Tibial artery (tissue), 4 donors: ENCODE measurements at regions not wholly inside any gene's neighbourhood (a gene's known extent, or its start where the extent isn't known, plus 50 kb on each side); places are given as distances from the start of the nearest gene placed in this dataset.

Source experiments
- DNase-seq, 2 donors: peaks; one replicate each; pipeline ENCODE4 v3.0.0-alpha.2; 2019
- H3K27ac ChIP-seq, 2 donors: fragments of 200-600 bp; sonication (generic) in 1 of 2; 1 replicate in 1 of 2; 2 replicates in 1 of 2; pipeline ENCODE4 v1.5.1; 2018 to 2019; ENCODE audit warnings: mild to moderate bottlenecking in 1 of 2
- H3K27me3 ChIP-seq, 2 donors: fragments of 200-600 bp; sonication (generic) in 1 of 2; one replicate each; pipeline versions ENCODE4 v1.5.1 to v1.6.0; 2016 to 2019
- H3K36me3 ChIP-seq, 3 donors: fragments of 200-600 bp; sonication (generic) in 2 of 3; one replicate each; pipeline ENCODE4 v1.5.1; 2016 to 2019; ENCODE audit warnings: mild to moderate bottlenecking in 2 of 3
- H3K4me1 ChIP-seq, 4 donors: fragments of 200-600 bp; sonication (generic) in 2 of 4; 1 replicate in 3 of 4; 2 replicates in 1 of 4; pipeline ENCODE4 v1.5.1; 2016 to 2019
- H3K4me3 ChIP-seq, 2 donors: fragments of 200-600 bp; sonication (generic) in 1 of 2; 1 replicate in 1 of 2; 2 replicates in 1 of 2; pipeline ENCODE4 v1.5.1; 2018 to 2019; ENCODE audit warnings: mild to moderate bottlenecking in 2 of 2
- H3K9me3 ChIP-seq, 3 donors: fragments of 200-600 bp; sonication (generic) in 1 of 3; one replicate each; pipeline ENCODE4 v1.5.1; 2016 to 2019
- intact Hi-C: fragments of 100-400 bp; cut with DNase I; formaldehyde crosslinking; loops from one replicate; pipeline ENCODE4 v1.15.0; 2023; ENCODE audit warnings: low total_unique reads
- TF ChIP-seq, protein P1 (sequence below), 2 experiments: fragments of 200-600 bp in 1 of 2; fragments of 450-650 bp in 1 of 2; IDR thresholded peaks; one replicate each; pipeline ENCODE4 v1.5.1; 2017 to 2019; ENCODE audit warnings: antibody characterized with exemption in 2 of 2, mild to moderate bottlenecking in 1 of 2, moderate library complexity in 1 of 2

- DNase-seq, result peak in 1 of 2 donors; percentile 1
Observed at GRCh38 chr20:57071283-57071731, 195.1 kb downstream of the BMP7 start.

GRCh38 chr20:57071954-57072583 lies 194.4 kb downstream of the BMP7 start:
- Histone ChIP-seq H3K36me3 (no peaks in the 10 kb centered on the region), H3K9me3 (peaks cover 0 to 3% (median 0%) of the 10 kb centered on the region in 3 donors), H3K4me3 (no peak overlapping the region), H3K27ac (no peak overlapping the region), H3K4me1 (no peaks in the 10 kb centered on the region), H3K27me3 (peaks cover 0 to 36% of the 10 kb centered on the region in 2 donors)
- TF ChIP-seq, protein P1, sequence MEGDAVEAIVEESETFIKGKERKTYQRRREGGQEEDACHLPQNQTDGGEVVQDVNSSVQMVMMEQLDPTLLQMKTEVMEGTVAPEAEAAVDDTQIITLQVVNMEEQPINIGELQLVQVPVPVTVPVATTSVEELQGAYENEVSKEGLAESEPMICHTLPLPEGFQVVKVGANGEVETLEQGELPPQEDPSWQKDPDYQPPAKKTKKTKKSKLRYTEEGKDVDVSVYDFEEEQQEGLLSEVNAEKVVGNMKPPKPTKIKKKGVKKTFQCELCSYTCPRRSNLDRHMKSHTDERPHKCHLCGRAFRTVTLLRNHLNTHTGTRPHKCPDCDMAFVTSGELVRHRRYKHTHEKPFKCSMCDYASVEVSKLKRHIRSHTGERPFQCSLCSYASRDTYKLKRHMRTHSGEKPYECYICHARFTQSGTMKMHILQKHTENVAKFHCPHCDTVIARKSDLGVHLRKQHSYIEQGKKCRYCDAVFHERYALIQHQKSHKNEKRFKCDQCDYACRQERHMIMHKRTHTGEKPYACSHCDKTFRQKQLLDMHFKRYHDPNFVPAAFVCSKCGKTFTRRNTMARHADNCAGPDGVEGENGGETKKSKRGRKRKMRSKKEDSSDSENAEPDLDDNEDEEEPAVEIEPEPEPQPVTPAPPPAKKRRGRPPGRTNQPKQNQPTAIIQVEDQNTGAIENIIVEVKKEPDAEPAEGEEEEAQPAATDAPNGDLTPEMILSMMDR (IDR thresholded peaks at IDR 0.05), result no peak
- DNase-seq, result peak in 1 of 2 donors; percentile 31
- intact Hi-C loops, result no loop called here

More at GRCh38 chr20:57071283-57071731, 195.1 kb downstream of the BMP7 start:
- H3K27me3 ChIP-seq, result peaks cover 0 to 36% of the 10 kb centered on the region in 2 donors
- no peaks in the 10 kb centered on the region for H3K36me3 ChIP-seq
- H3K9me3 ChIP-seq, result no peaks in the 10 kb centered on the region
- TF ChIP-seq, protein P1 (IDR thresholded peaks at IDR 0.05), result no peak
- no peak overlapping the region for H3K4me3 ChIP-seq
- H3K4me1 ChIP-seq, result no peaks in the 10 kb centered on the region
- H3K27ac ChIP-seq, result no peak overlapping the region
- intact Hi-C loops, result no loop called here

DNA sequence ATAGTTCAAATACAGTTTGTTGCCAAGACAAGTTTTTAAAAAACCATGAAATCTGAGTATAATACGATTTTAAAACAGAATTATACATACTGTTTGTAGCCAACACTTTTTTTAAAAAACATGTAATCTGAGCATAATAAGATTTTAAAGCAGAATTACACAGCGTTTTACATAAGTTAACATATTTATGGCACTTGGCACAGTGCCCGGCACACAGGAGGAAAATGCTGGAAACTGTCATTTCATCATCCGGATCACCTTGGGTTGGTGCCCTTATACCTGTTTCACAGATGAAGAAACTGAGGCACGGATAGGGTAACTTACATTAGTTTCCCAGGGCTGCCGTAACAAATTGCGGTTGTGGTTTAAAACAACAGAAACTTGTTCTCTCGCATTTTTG lies 193.0 kb downstream of the BMP7 start:
- Histone ChIP-seq H3K36me3 (no peaks in the 10 kb centered on the region), H3K4me1 (no peaks in the 10 kb centered on the region), H3K27ac (no peak overlapping the region), H3K27me3 (peaks cover 0 to 32% of the 10 kb centered on the region in 2 donors), H3K9me3 (peaks cover 0 to 10% (median 5%) of the 10 kb centered on the region in 3 donors), H3K4me3 (no peak overlapping the region)
- DNase-seq, result no peak
- TF ChIP-seq, protein P1 (IDR thresholded peaks at IDR 0.05), result no peak
- intact Hi-C loops, result no loop called here

GRCh38 chr20:57074386-57074785 lies 192.1 kb downstream of the BMP7 start:
- DNase-seq, result no peak
- no peaks in the 10 kb centered on the region for H3K36me3 ChIP-seq
- peaks cover 0 to 27% of the 10 kb centered on the region in 2 donors for H3K27me3 ChIP-seq
- TF ChIP-seq, protein P1 (IDR thresholded peaks at IDR 0.05), result no peak
- H3K4me1 ChIP-seq, result no peaks in the 10 kb centered on the region
- no peak overlapping the region for H3K27ac ChIP-seq
- H3K4me3 ChIP-seq, result no peak overlapping the region
- intact Hi-C loops, result no loop called here
- H3K9me3 ChIP-seq, result peaks cover 0 to 18% (median 14%) of the 10 kb centered on the region in 3 donors

- intact Hi-C loops, result no loop called here
- DNase-seq, result no peak
- no peak overlapping the region for H3K27ac ChIP-seq
- H3K27me3 ChIP-seq, result peaks cover 0 to 25% of the 10 kb centered on the region in 2 donors
- TF ChIP-seq, protein P1 (IDR thresholded peaks at IDR 0.05), result no peak
- no peaks in the 10 kb centered on the region for H3K36me3 ChIP-seq
- H3K4me3 ChIP-seq, result no peak overlapping the region
- peaks cover 0 to 22% (median 20%) of the 10 kb centered on the region in 3 donors for H3K9me3 ChIP-seq
- H3K4me1 ChIP-seq, result no peaks in the 10 kb centered on the region
Observed at GRCh38 chr20:57075181-57075580, 191.3 kb downstream of the BMP7 start.
